ENCODE measurements at regions not wholly inside any gene's neighbourhood (a gene's known extent, or its start where the extent isn't known, plus 50 kb on each side); places are given as distances from the start of the nearest gene placed in this dataset.

DNA sequence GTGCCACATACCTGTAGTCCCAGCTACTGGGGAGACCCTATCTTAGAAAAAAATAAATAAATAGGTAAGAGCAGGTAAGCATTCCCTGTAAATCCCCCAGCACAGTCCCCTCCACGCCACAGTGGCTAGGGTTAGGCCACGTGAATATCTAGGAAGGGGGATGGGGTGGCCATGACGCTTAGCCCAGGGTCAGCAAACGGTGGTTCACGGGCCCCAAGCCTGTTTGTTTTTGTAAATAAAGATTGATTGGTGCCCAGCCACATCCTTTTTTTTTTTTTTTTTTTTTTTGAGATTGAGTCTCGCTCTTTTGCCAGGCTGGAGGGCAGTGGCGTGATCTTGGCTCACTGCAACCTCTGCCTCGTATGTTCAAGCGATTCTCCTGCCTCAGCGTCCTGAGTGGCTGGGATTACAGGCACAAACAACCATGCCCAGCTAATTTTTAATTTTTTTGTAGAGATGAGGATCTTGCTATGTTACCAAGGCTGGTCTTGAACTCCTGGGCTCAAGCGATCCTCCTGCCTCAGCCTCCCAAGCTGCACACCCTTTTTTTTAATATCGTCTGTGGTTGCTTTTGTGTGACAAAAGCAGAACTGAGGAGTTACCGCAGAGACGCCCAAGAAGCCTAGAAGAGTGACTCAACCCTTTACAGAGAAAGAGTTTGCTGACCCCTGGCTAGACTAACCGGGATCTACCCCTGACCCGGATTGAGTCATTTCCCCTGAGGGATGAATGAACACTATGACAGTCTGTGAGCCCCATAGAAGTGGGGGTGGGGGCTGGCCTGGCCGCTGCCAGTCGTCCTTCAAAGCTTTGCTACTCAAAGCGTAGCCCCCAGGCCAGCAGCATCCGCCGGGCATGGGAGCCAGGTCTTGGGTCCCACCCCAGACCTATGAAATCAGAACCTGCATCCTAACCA is 113.7 kb upstream of the NCOR2 start:
- Histone ChIP-seq H3K27ac (no peak overlapping the region), H3K36me3 (ENCODE audit: insufficient read depth, low read length) (no peaks in the 10 kb centered on the region), H3K9ac (ENCODE audit: insufficient read length) (no peak overlapping the region), H3K4me3 (no peak overlapping the region), H3K9me3 (ENCODE audit: low read depth, low read length) (no peaks in the 10 kb centered on the region)
- no peak for DNase-seq (ENCODE audit: low read depth, low spot score)
- TF ChIP-seq EZH2 (IDR thresholded peaks at IDR 0.05) (no peak), FOXP2 (optimal IDR thresholded peaks at IDR 0.05; ENCODE audit: control extremely low read depth, extremely low read length, insufficient read depth) (no peak), POLR2AphosphoS5 (IDR thresholded peaks at IDR 0.05; ENCODE audit: borderline replicate concordance, low read depth, low read length) (no peak)

- TF ChIP-seq EZH2 (IDR thresholded peaks at IDR 0.05) (no peak), FOXP2 (optimal IDR thresholded peaks at IDR 0.05; ENCODE audit: control extremely low read depth, extremely low read length, insufficient read depth) (no peak), POLR2AphosphoS5 (IDR thresholded peaks at IDR 0.05; ENCODE audit: borderline replicate concordance, low read depth, low read length) (no peak)
- Histone ChIP-seq H3K9ac (ENCODE audit: insufficient read length) (no peak overlapping the region), H3K9me3 (ENCODE audit: low read depth, low read length) (no peaks in the 10 kb centered on the region), H3K27ac (no peak overlapping the region), H3K4me3 (no peak overlapping the region), H3K36me3 (ENCODE audit: insufficient read depth, low read length) (no peaks in the 10 kb centered on the region)
- DNase-seq (ENCODE audit: low read depth, low spot score) = no peak
Measured at GRCh38 chr12:124679533-124680371, 112.3 kb upstream of the NCOR2 start.

GRCh38 chr12:124679047-124679446 is 111.6 kb upstream of the NCOR2 start:
- H3K9ac ChIP-seq (ENCODE audit: insufficient read length) = no peak overlapping the region
- H3K9me3 ChIP-seq (ENCODE audit: low read depth, low read length) = no peaks in the 10 kb centered on the region
- no peaks in the 10 kb centered on the region for H3K36me3 ChIP-seq (ENCODE audit: insufficient read depth, low read length)
- H3K27ac ChIP-seq = no peak overlapping the region
- no peak overlapping the region for H3K4me3 ChIP-seq
- TF ChIP-seq FOXP2 (optimal IDR thresholded peaks at IDR 0.05; ENCODE audit: control extremely low read depth, extremely low read length, insufficient read depth) = no peak
- TF ChIP-seq POLR2AphosphoS5 (IDR thresholded peaks at IDR 0.05; ENCODE audit: borderline replicate concordance, low read depth, low read length) = no peak
- TF ChIP-seq EZH2 (IDR thresholded peaks at IDR 0.05) = no peak
- no peak for DNase-seq (ENCODE audit: low read depth, low spot score)

DNA sequence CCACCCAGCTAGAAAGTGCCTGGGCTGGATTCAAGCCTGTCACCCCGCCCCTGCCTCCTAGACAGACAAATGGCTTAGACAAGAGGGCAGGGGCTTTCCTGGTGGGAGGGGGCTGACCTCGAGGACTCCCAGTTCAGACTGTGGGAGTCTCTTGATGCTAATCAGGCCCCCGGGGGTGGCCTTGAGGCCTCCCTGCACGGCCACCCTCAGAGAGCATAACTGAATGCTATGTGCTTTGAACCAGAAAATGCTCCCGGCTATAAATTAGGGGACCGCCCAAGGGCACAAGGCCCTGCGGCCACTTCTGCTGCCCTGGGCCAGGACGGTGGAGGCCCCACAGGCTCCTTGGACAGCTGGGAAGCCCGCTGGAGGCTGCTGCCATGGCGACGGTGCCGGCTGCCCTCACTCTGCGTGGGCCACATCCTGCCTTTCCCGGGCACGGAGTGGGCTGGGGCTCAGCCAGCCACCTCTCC is 111.0 kb upstream of the NCOR2 start:
- Histone ChIP-seq H3K27ac (no peak overlapping the region), H3K36me3 (ENCODE audit: insufficient read depth, low read length) (no peaks in the 10 kb centered on the region), H3K4me3 (no peak overlapping the region), H3K9ac (ENCODE audit: insufficient read length) (no peak overlapping the region), H3K9me3 (ENCODE audit: low read depth, low read length) (no peaks in the 10 kb centered on the region)
- DNase-seq (ENCODE audit: low read depth, low spot score) = no peak
- TF ChIP-seq POLR2AphosphoS5 (IDR thresholded peaks at IDR 0.05; ENCODE audit: borderline replicate concordance, low read depth, low read length) (no peak), EZH2 (IDR thresholded peaks at IDR 0.05) (no peak), FOXP2 (optimal IDR thresholded peaks at IDR 0.05; ENCODE audit: control extremely low read depth, extremely low read length, insufficient read depth) (no peak)

DNA sequence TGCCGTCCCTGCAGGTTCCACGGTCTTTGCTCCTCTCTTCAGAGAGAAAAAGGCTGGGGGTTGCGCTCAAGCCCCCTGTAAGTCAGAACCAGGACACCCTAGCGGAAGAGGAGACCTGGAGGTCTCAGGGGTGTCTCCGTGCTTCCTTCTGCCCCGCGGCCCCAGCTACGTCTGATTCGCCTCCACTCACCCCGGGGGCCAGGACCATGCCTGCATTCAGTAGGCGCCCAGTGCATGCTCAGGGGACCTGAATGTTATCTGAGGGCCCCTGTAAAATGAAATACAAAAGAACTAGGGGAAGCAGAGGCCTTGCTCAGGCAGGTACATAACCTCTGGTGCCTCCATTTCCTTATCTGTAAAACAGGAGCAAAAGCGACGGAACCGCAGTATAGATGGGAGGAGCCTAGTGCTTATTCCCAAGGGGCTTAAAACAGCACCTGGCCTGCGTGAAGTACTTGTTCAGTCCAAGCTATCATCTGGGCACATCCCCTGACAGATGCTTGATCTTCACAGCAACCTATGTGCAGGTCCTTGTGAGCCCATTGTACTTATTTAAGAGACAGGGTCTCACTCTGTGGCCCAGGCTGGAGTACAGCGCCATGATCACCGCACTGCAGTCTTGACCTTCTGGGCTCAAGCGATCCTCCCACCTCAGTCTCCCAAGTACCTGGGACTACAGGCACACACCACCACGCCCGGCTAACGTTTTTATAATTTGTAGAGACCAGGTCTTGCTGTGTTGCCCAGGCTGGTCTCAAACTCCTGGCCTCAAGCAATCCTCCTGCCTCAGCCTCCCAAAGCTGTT is 110.3 kb upstream of the NCOR2 start:
- H3K27ac ChIP-seq = no peak overlapping the region
- TF ChIP-seq FOXP2 (optimal IDR thresholded peaks at IDR 0.05; ENCODE audit: control extremely low read depth, extremely low read length, insufficient read depth) = no peak
- no peak for TF ChIP-seq POLR2AphosphoS5 (IDR thresholded peaks at IDR 0.05; ENCODE audit: borderline replicate concordance, low read depth, low read length)
- TF ChIP-seq EZH2 (IDR thresholded peaks at IDR 0.05) = no peak
- DNase-seq (ENCODE audit: low read depth, low spot score) = no peak

GRCh38 chr12:124676714-124677462 is 109.5 kb upstream of the NCOR2 start:
- Histone ChIP-seq H3K9ac (ENCODE audit: insufficient read length) (no peak overlapping the region), H3K9me3 (ENCODE audit: low read depth, low read length) (no peaks in the 10 kb centered on the region), H3K4me3 (peak overlapping the region; percentile 72), H3K36me3 (ENCODE audit: insufficient read depth, low read length) (no peaks in the 10 kb centered on the region), H3K27ac (no peak overlapping the region; the same call in 1 of the 2 replicates)
- TF ChIP-seq EZH2 (IDR thresholded peaks at IDR 0.05) (no peak), FOXP2 (optimal IDR thresholded peaks at IDR 0.05; ENCODE audit: control extremely low read depth, extremely low read length, insufficient read depth) (no peak), POLR2AphosphoS5 (IDR thresholded peaks at IDR 0.05; ENCODE audit: borderline replicate concordance, low read depth, low read length) (no peak)
- no peak for DNase-seq (ENCODE audit: low read depth, low spot score)

More for the DNA sequence above, 110.3 kb upstream of the NCOR2 start:
- H3K9ac ChIP-seq (ENCODE audit: insufficient read length) = no peak overlapping the region
- no peak overlapping the region for H3K4me3 ChIP-seq
- H3K9me3 ChIP-seq (ENCODE audit: low read depth, low read length) = no peaks in the 10 kb centered on the region
- H3K36me3 ChIP-seq (ENCODE audit: insufficient read depth, low read length) = no peaks in the 10 kb centered on the region

Measured in SK-N-MC (cell line).